Fibroblast of the aortic adventitia (primary cell): ENCODE measurements at regions not wholly inside any gene's neighbourhood (a gene's known extent, or its start where the extent isn't known, plus 50 kb on each side); places are given as distances from the start of the nearest gene placed in this dataset.
"Not testable (repeated sequence)": the region's sequence is repeated elsewhere in the genome, so short reads cannot be mapped to it uniquely, and the experiment has no call there.

ENCODE experiments used
- DNase-seq: peaks from one replicate; pipeline ENCODE4 v3.0.0-alpha.2; 2010; ENCODE audit warnings: low read depth
- H3K4me3 ChIP-seq: 2 replicates; pipeline ENCODE4 v1.5.1; 2011; ENCODE audit warnings: low read depth, mild to moderate bottlenecking, control low read depth, low read length, moderate library complexity
- CTCF ChIP-seq: IDR thresholded peaks from 2 replicates; pipeline ENCODE4 v1.5.1; 2011; ENCODE audit warnings: mild to moderate bottlenecking, low read length, control low read depth, inconsistent platforms; ENCODE audit not compliant: insufficient read depth

- DNase-seq = no peak
- TF ChIP-seq CTCF = no peak
- no peak overlapping the region for H3K4me3 ChIP-seq
Measured at GRCh38 chr3:75321060-75321459, 343.1 kb upstream of the FRG2C start.

GRCh38 chr3:75323936-75324335 lies 340.2 kb upstream of the FRG2C start:
- H3K4me3 ChIP-seq, DNase-seq: not testable (repeated sequence)

- H3K4me3 ChIP-seq = no peak overlapping the region
- no peak for DNase-seq
- TF ChIP-seq CTCF = no peak
Measured at GRCh38 chr3:75325716-75326115, 338.4 kb upstream of the FRG2C start.

GRCh38 chr3:75327453-75327852 lies 336.7 kb upstream of the FRG2C start:
- no peak for DNase-seq
- H3K4me3 ChIP-seq = no peak overlapping the region
- no peak for TF ChIP-seq CTCF

GRCh38 chr3:75329476-75330097 lies 334.5 kb upstream of the FRG2C start:
- no peak overlapping the region for H3K4me3 ChIP-seq
- no peak for TF ChIP-seq CTCF
- no peak for DNase-seq

GRCh38 chr3:75330446-75330845 lies 333.7 kb upstream of the FRG2C start:
- H3K4me3 ChIP-seq, DNase-seq: not testable (repeated sequence)

GRCh38 chr3:75332090-75332489 lies 332.0 kb upstream of the FRG2C start:
- H3K4me3 ChIP-seq = not testable (repeated sequence)
- peak; percentile 8 for DNase-seq

GRCh38 chr3:75332794-75333193 lies 331.3 kb upstream of the FRG2C start:
- DNase-seq = peak; percentile 88
- no peak overlapping the region for H3K4me3 ChIP-seq
- TF ChIP-seq CTCF = no peak
